SK-N-SH treated with all-trans-retinoic acid at 6 μM for 48 hours (cell line): ENCODE measurements at regions not wholly inside any gene's neighbourhood (a gene's known extent, or its start where the extent isn't known, plus 50 kb on each side); places are given as distances from the start of the nearest gene placed in this dataset.

Source experiments
- ARNTL ChIP-seq: fragments of 450-650 bp; formaldehyde crosslinking; IDR thresholded peaks from 2 replicates; pipeline ENCODE4 v1.5.0; 2020; ENCODE audit warnings: low read depth, mild to moderate bottlenecking, moderate library complexity, borderline replicate concordance
- CSDC2 ChIP-seq: fragments of 250-450 bp; sonication (Bioruptor Pico); IDR thresholded peaks from 2 replicates; pipeline ENCODE4 v1.5.0; 2020; ENCODE audit warnings: mild to moderate bottlenecking, moderate library complexity
- GLIS3 ChIP-seq: fragments of 250-450 bp; sonication (Bioruptor Pico); IDR thresholded peaks from 2 replicates; pipeline ENCODE4 v1.5.0; 2020; ENCODE audit warnings: mild to moderate bottlenecking, moderate library complexity
- ISL1 ChIP-seq: fragments of 250-450 bp; sonication (Bioruptor Pico); IDR thresholded peaks from 2 replicates; pipeline ENCODE4 v2.1.2; 2022; ENCODE audit warnings: mild to moderate bottlenecking, moderate library complexity
- PATZ1 ChIP-seq: fragments of 250-450 bp; sonication (Bioruptor Pico); IDR thresholded peaks from 2 replicates; pipeline ENCODE4 v1.8.0; 2020; ENCODE audit warnings: mild to moderate bottlenecking, moderate library complexity, borderline replicate concordance
- PPARA ChIP-seq: fragments of 250-450 bp; sonication (Bioruptor Pico); IDR thresholded peaks from 2 replicates; pipeline ENCODE4 v1.5.0; 2020; ENCODE audit warnings: mild to moderate bottlenecking, borderline replicate concordance
- RARB ChIP-seq: fragments of 250-450 bp; sonication (Bioruptor Pico); IDR thresholded peaks from 2 replicates; pipeline ENCODE4 v1.8.0; 2021; ENCODE audit warnings: mild to moderate bottlenecking, moderate library complexity
- SNAI2 ChIP-seq: fragments of 250-450 bp; sonication (Bioruptor Pico); IDR thresholded peaks from 2 replicates; pipeline ENCODE4 v1.5.0; 2020; ENCODE audit warnings: mild to moderate bottlenecking, moderate library complexity
- TOX ChIP-seq: fragments of 250-450 bp; sonication (Bioruptor Pico); IDR thresholded peaks from 2 replicates; pipeline ENCODE4 v1.8.0; 2021; ENCODE audit warnings: mild to moderate bottlenecking, moderate library complexity, borderline replicate concordance
- ZFP3 ChIP-seq: fragments of 250-450 bp; sonication (Bioruptor Pico); IDR thresholded peaks from 2 replicates; pipeline ENCODE4 v1.5.0; 2020; ENCODE audit warnings: mild to moderate bottlenecking, moderate library complexity
- ZFP30 ChIP-seq: fragments of 450-650 bp; formaldehyde crosslinking; IDR thresholded peaks from 2 replicates; pipeline ENCODE4 v1.5.0; 2022; ENCODE audit warnings: mild to moderate bottlenecking, moderate library complexity
- ZNF8 ChIP-seq: fragments of 450-650 bp; formaldehyde crosslinking; IDR thresholded peaks from 2 replicates; pipeline ENCODE4 v1.5.0; 2020; ENCODE audit warnings: mild to moderate bottlenecking, moderate library complexity
- TF ChIP-seq, protein P1 (sequence below): fragments of 250-450 bp; sonication (Bioruptor Pico); IDR thresholded peaks from 2 replicates; pipeline ENCODE4 v1.5.1; 2020; ENCODE audit warnings: low read depth, mild to moderate bottlenecking, moderate library complexity

DNA sequence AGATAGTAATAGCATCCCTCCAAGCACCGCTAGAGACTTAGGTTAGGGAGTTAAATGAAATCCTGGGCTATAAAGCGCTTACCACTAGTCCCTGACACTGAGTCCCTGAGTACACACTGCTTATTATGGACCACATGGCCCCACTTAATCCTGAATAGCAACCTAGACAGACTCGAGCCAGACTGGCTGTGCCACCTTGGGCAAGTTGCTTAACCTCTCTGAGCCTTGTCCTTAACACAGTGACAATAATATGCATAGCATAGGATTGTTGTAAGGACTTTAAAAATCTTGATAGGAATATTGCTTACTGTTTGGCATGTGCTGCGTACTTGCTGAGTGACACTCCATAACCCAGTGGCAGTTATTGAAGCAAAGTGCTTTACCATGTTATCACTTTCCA is 125.6 kb upstream of the SASH1 start:
- TF ChIP-seq ARNTL (CRISPR knock-in tag) (no peak), CSDC2 (CRISPR knock-in tag) (no peak), RARB (CRISPR knock-in tag) (no peak), PATZ1 (no peak), ISL1 (CRISPR knock-in tag) (no peak), GLIS3 (CRISPR knock-in tag) (no peak), ZFP3 (CRISPR knock-in tag) (no peak), PPARA (CRISPR knock-in tag) (no peak), SNAI2 (CRISPR knock-in tag) (no peak), ZFP30 (CRISPR knock-in tag) (no peak), TOX (CRISPR knock-in tag) (no peak), ZNF8 (CRISPR knock-in tag) (no peak)
- TF ChIP-seq, protein P1, sequence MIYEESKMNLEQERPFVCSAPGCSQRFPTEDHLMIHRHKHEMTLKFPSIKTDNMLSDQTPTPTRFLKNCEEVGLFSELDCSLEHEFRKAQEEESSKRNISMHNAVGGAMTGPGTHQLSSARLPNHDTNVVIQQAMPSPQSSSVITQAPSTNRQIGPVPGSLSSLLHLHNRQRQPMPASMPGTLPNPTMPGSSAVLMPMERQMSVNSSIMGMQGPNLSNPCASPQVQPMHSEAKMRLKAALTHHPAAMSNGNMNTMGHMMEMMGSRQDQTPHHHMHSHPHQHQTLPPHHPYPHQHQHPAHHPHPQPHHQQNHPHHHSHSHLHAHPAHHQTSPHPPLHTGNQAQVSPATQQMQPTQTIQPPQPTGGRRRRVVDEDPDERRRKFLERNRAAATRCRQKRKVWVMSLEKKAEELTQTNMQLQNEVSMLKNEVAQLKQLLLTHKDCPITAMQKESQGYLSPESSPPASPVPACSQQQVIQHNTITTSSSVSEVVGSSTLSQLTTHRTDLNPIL (CRISPR knock-in tag) = no peak
